H1 (cell line): ENCODE measurements at regions not wholly inside any gene's neighbourhood (a gene's known extent, or its start where the extent isn't known, plus 50 kb on each side); places are given as distances from the start of the nearest gene placed in this dataset.

ENCODE experiments used
- CTCF ChIP-seq, 3 experiments: IDR thresholded peaks; 1 replicate in 2 of 3; 2 replicates in 1 of 3; pipeline versions ENCODE4 v1.5.1 to v1.6.1; 2011; ENCODE audit warnings: low read length in 3 of 3, mild to moderate bottlenecking in 3 of 3, inconsistent platforms in 2 of 3, low read depth in 1 of 3, moderate library complexity in 1 of 3; ENCODE audit not compliant: insufficient read depth in 1 of 3; ENCODE audit errors: control extremely low read depth in 1 of 3
- POLR2A ChIP-seq, 2 experiments: IDR thresholded peaks; 1 replicate in 1 of 2; 2 replicates in 1 of 2; pipeline ENCODE4 v1.6.1; 2011; ENCODE audit warnings: low read depth in 2 of 2, low read length in 2 of 2, mild to moderate bottlenecking in 2 of 2; ENCODE audit errors: control extremely low read depth in 1 of 2
- POLR2AphosphoS5 ChIP-seq: IDR thresholded peaks from 2 replicates; pipeline ENCODE4 v1.6.1; 2011; ENCODE audit warnings: low read depth, low read length
- YY1 ChIP-seq: IDR thresholded peaks from 2 replicates; pipeline ENCODE4 v1.6.1; 2011; ENCODE audit warnings: low read depth, mild to moderate bottlenecking, low read length

- TF ChIP-seq CTCF (IDR thresholded peaks at IDR 0.05; ENCODE audit: control extremely low read depth in 1 of 3, insufficient read depth in 1 of 3, low read depth in 1 of 3, low read length in 3 of 3) (no peak), POLR2A (IDR thresholded peaks at IDR 0.05; ENCODE audit: control extremely low read depth in 1 of 2, low read depth in 2 of 2, low read length in 2 of 2) (no peak), POLR2AphosphoS5 (no peak), YY1 (no peak)
Observed at GRCh38 chr18:32870611-32871010, 97.8 kb upstream of the KLHL14 start.
